DND-41 (cell line): ENCODE measurements at regions not wholly inside any gene's neighbourhood (a gene's known extent, or its start where the extent isn't known, plus 50 kb on each side); places are given as distances from the start of the nearest gene placed in this dataset.
A peak's percentile ranks its signal among the peaks of the same experiment; 100 is the strongest.

Experiments
- ATAC-seq: fragments of 200-7000 bp; cut with Tn5 transposase; 3 replicates; pipeline ENCODE4 v1.9.1; 2021; ENCODE audit warnings: low read depth; ENCODE audit not compliant: insufficient read depth
- DNase-seq: peaks from one replicate; pipeline ENCODE4 v3.0.0-alpha.2; 2020
- H2AFZ ChIP-seq: 2 replicates; pipeline ENCODE4 v1.6.0; 2012; ENCODE audit warnings: low read depth, low read length
- H3K27ac ChIP-seq: 2 replicates; pipeline ENCODE4 v1.5.1; 2012; ENCODE audit warnings: low read length, inconsistent platforms
- H3K27me3 ChIP-seq: fragments of 200-600 bp; sonication (generic); 2 replicates; pipeline ENCODE4 v1.6.0; 2012; ENCODE audit warnings: low read length, mild to moderate bottlenecking, inconsistent platforms; ENCODE audit not compliant: insufficient read depth, poor library complexity
- H3K36me3 ChIP-seq: 2 replicates; pipeline ENCODE4 v1.5.1; 2012; ENCODE audit warnings: low read length, inconsistent platforms; ENCODE audit not compliant: insufficient read depth
- H3K4me1 ChIP-seq: 2 replicates; pipeline ENCODE4 v1.5.1; 2012; ENCODE audit warnings: mild to moderate bottlenecking, low read length; ENCODE audit not compliant: insufficient read depth
- H3K4me2 ChIP-seq: 2 replicates; pipeline ENCODE4 v1.6.0; 2012; ENCODE audit warnings: mild to moderate bottlenecking, moderate library complexity, low read length, inconsistent platforms; ENCODE audit not compliant: insufficient read depth
- H3K4me3 ChIP-seq, 2 experiments: fragments of 200-600 bp in 1 of 2; shearing (Covaris generic) in 1 of 2; 2 replicates each; pipeline ENCODE4 v1.5.1; 2012 to 2016; ENCODE audit warnings: inconsistent platforms in 2 of 2, low read length in 2 of 2, mild to moderate bottlenecking in 2 of 2, low read depth in 1 of 2, moderate library complexity in 1 of 2
- H3K79me2 ChIP-seq: 2 replicates; pipeline ENCODE4 v1.6.0; 2012; ENCODE audit warnings: low read length, inconsistent platforms; ENCODE audit not compliant: insufficient read depth
- H3K9ac ChIP-seq: 2 replicates; pipeline ENCODE4 v1.6.0; 2012; ENCODE audit warnings: low read depth, mild to moderate bottlenecking, inconsistent platforms, low read length, moderate library complexity
- H3K9me3 ChIP-seq: 2 replicates; pipeline ENCODE4 v1.5.1; 2012; ENCODE audit warnings: low read length, moderate library complexity, mild to moderate bottlenecking, inconsistent platforms; ENCODE audit not compliant: insufficient read depth, severe bottlenecking
- H4K20me1 ChIP-seq: 2 replicates; pipeline ENCODE4 v1.6.0; 2012; ENCODE audit warnings: low read length; ENCODE audit not compliant: insufficient read depth
- CTCF ChIP-seq: IDR thresholded peaks from 2 replicates; pipeline ENCODE4 v1.5.1; 2012; ENCODE audit warnings: borderline replicate concordance, low read length, moderate library complexity, mild to moderate bottlenecking; ENCODE audit not compliant: poor library complexity, severe bottlenecking; ENCODE audit errors: extremely low read depth
- EZH2 ChIP-seq: IDR thresholded peaks from 3 replicates; pipeline ENCODE4 v1.6.1; 2012; ENCODE audit warnings: borderline replicate concordance, low read depth, mild to moderate bottlenecking, moderate library complexity, low read length, inconsistent platforms; ENCODE audit not compliant: severe bottlenecking

- Histone ChIP-seq H3K27me3 (no peaks in the 10 kb centered on the region), H3K27ac (no peak overlapping the region), H3K4me3 (no peak overlapping the region), H4K20me1 (no peaks in the 10 kb centered on the region), H3K4me2 (no peak overlapping the region), H3K9me3 (no peaks in the 10 kb centered on the region), H3K4me1 (no peaks in the 10 kb centered on the region), H3K9ac (no peak overlapping the region), H3K36me3 (no peaks in the 10 kb centered on the region), H3K79me2 (no peaks in the 10 kb centered on the region), H2AFZ (0 out of 2 replicates have a peak overlapping the region, but pooled peaks have one; percentile 30)
- DNase-seq: no peak
- TF ChIP-seq EZH2: no peak
- TF ChIP-seq CTCF: no peak
- peak; percentile 38; the same call in 2 of the 3 replicates for ATAC-seq
Observed at GRCh38 chr2:16438613-16439321, 226.9 kb downstream of the CYRIA start.

GRCh38 chr2:16437189-16437588 is 228.4 kb downstream of the CYRIA start:
- ATAC-seq (peak; percentile 69), DNase-seq (peak; percentile 15)
- no peak overlapping the region for H3K27ac ChIP-seq
- no peaks in the 10 kb centered on the region for H4K20me1 ChIP-seq
- H3K4me3 ChIP-seq: no peak overlapping the region
- H3K9ac ChIP-seq: no peak overlapping the region
- TF ChIP-seq EZH2 (no peak), CTCF (no peak)
- no peak overlapping the region for H3K4me2 ChIP-seq
- H3K4me1 ChIP-seq: no peaks in the 10 kb centered on the region
- H3K36me3 ChIP-seq: no peaks in the 10 kb centered on the region
- no peaks in the 10 kb centered on the region for H3K9me3 ChIP-seq
- no peak overlapping the region for H2AFZ ChIP-seq
- H3K27me3 ChIP-seq: no peaks in the 10 kb centered on the region
- no peaks in the 10 kb centered on the region for H3K79me2 ChIP-seq

- ATAC-seq: no peak
- H3K79me2 ChIP-seq: no peaks in the 10 kb centered on the region
- H3K4me2 ChIP-seq: no peak overlapping the region
- DNase-seq: no peak
- H3K9ac ChIP-seq: no peak overlapping the region
- H3K27me3 ChIP-seq: no peaks in the 10 kb centered on the region
- H3K27ac ChIP-seq: no peak overlapping the region
- H3K9me3 ChIP-seq: no peaks in the 10 kb centered on the region
- no peak overlapping the region for H2AFZ ChIP-seq
- no peaks in the 10 kb centered on the region for H3K36me3 ChIP-seq
- TF ChIP-seq EZH2: no peak
- no peak for TF ChIP-seq CTCF
- no peaks in the 10 kb centered on the region for H3K4me1 ChIP-seq
- H4K20me1 ChIP-seq: no peaks in the 10 kb centered on the region
- no peak overlapping the region for H3K4me3 ChIP-seq
Observed at GRCh38 chr2:16434393-16434792, 231.2 kb downstream of the CYRIA start.
